GM19025 (cell line): ENCODE measurements at regions not wholly inside any gene's neighbourhood (a gene's known extent, or its start where the extent isn't known, plus 50 kb on each side); places are given as distances from the start of the nearest gene placed in this dataset.

Experiments used
- ATAC-seq: cut with Tn5 transposase; IDR thresholded peaks from one replicate; pipeline ENCODE4 v1.9.1; 2021; ENCODE audit warnings: mild to moderate bottlenecking, low read depth, moderate library complexity; ENCODE audit not compliant: unreplicated experiment

DNA sequence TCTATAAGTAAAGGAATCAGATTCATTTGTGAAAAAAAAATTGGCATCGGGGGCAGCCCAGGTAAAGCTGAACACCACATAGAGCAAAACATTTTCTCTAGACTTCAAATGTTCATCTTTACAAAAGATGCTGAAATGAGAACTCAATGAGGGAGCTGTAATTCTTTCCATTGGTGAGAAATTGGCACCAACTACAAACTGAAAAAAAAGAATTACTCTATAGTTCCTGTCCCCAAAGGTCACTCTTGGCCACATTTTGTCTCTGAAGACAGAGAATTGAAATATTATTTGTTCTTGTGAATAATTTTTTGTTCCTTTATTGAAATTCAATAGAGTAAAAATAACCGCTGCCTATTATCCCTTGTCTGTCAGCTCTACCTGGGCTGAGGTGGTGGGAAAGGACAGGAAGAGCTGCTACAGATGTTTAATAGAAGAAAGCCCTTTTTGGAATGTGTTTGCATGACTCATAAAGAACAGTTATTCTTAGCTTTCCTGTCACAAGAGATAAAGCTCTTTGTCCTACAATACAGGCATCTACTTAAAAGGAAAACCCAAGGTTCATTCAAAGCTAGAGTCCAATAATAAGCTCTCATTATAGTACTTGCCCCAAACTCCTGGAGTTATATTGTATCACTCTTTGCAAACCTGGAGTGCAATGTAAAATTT, 380.1 kb upstream of the KITLG start:
- ATAC-seq: no peak

GRCh38 chr12:88958946-88959345, 378.7 kb upstream of the KITLG start:
- ATAC-seq: no peak

GRCh38 chr12:88958153-88958552, 377.9 kb upstream of the KITLG start:
- ATAC-seq: no peak

- ATAC-seq: no peak
These were observed 377.1 kb upstream of the KITLG start for GRCh38 chr12:88957358-88957757.

- no peak for ATAC-seq
These were observed 375.3 kb upstream of the KITLG start for GRCh38 chr12:88955531-88955930.

- no peak for ATAC-seq
These were observed 372.8 kb upstream of the KITLG start for GRCh38 chr12:88953029-88953586.

GRCh38 chr12:88952562-88952942, 372.3 kb upstream of the KITLG start:
- ATAC-seq: no peak

DNA sequence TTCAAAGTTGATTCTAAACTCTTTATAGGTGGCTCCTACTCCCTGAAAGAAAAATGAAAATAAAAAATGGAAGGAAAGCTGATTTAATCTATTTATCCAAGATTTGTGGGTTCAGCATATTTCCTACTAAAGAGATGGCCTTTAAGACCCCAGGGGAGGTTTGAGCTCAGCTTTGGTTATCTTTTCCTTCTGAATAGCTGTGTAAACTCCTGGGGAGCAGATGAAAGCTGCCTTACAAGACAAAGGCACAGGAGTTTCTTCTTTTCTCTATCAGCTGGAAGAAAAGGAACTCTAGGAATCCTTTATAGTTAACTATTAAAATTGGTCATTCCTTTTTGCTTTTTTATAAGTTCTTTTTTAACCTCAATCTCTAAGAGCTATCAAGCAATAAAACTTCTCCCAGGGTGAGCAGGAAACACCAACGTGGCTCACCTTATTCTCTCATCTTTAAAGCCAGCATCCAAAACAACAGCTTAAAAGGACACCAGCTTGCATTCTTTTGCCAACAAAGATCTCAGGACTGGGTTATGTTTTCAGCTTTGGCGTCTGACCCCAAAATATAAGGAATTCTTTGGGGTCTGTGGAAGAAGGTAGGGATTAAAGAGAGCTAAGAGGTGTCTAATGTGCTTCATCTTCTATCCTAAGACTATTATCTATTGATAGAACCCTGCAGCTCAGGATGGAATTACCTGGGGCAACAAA, 371.7 kb upstream of the KITLG start:
- no peak for ATAC-seq

GRCh38 chr12:88951177-88951576, 370.9 kb upstream of the KITLG start:
- no peak for ATAC-seq

- no peak for ATAC-seq
These were observed 367.3 kb upstream of the KITLG start for GRCh38 chr12:88947486-88948043.

DNA sequence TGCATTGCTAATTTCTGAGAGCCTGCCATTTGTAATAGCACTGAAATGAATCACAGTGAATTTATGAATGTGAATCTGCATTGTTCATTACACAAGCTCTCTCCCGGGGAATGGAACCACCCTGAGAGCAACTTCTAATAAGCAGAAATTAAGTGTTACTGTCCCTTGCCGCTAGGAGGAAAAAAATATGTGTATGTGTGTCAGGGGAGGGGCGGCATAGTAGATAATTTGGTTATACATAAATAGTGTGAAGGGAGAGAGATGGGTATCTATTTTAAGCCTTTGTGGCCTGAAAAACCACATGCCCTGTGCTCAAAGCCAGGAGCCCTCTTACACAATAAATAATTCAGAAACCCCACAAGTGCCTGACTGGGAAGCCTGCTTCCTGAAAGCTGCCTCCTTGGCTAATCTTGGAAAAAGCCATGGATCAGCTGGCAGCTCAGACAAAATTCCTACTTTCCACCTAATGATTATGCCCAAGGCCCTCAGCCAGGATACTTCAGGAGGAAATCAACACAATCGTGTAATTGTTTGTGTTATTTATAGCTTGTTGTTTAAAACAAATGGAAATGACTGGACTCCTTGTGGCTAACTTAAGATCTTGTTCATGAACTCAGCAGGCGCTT, 366.2 kb upstream of the KITLG start:
- no peak for ATAC-seq

DNA sequence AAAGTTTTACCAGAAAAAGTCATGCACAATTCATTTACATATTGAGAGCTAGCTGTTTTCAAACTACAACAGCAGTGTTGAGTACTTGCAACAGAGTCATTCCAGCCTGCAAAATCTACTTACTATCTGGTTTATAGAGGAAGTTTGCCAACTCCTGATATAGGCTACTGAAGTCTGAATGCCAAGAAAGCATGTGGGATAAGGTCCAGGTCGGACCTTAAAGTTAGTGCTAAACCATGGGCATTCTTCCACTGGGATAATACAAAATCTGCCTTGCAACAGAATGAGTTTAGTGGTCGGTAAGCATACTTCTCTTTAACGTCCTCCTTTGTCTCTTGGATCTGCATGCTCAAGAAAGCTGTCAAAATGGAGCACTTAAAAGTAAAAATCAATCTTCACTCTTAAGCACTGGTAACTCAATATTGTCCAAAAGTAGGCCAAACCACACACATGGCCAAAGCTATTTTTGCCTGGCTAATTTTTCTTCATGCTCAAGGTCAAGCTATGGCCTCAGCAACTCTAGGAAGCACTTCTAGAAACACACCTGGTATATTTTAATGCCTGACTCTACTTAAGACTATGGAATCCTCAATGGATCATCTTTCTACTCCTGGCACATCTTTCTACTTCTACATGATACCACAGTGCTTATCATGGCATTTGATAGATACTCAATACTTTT, 364.9 kb upstream of the KITLG start:
- ATAC-seq: no peak

GRCh38 chr12:88944397-88944796, 364.1 kb upstream of the KITLG start:
- no peak for ATAC-seq

- no peak for ATAC-seq
These were observed 360.6 kb upstream of the KITLG start for GRCh38 chr12:88940854-88941253.

DNA sequence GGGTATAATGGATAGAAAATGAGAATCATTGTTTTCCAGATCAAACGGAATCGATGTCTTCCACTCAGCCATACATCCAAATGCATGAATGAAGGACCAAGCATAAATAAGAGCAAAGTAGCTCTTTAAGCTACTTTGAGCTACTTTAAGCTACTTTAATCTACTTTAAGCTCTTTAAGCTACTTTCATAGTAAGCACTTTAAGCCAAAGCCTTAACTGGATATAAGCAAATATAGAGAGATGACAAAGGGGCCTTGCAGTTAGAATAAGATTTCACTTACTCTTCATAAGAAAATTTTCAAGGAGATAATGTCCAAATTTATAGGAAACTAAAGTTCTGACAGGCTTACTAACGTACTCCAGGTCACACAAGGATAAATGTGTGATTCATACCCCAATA, 355.6 kb upstream of the KITLG start:
- no peak for ATAC-seq

DNA sequence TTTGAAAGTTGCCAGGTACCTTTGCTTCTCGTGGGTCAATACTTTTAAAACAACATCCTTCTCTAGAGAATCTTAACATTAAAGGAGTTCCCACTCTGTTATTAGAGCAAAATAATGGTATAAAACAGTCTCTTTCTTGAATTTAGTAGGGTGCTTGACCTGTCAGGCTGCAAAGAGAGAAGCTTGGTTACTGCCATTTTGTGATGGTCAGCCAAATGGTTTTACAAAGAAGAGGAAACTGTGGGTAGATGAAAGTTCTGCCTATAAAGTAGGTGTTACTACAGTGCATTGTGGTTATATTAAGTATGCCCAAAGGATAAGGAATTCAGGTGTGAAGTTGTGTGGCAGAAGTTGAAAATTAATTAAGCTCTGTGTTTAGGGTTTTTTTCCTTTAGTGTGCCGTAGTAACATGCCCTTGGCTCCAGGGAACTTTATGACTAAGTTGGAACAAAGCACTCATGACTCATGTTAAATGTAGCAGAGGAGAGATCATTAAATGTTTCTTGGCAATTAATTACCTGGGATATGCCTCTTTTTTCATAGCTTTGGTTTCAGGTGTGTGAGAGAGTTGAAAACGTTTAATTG, 354.0 kb upstream of the KITLG start:
- no peak for ATAC-seq

GRCh38 chr12:88932457-88932856, 352.2 kb upstream of the KITLG start:
- no peak for ATAC-seq

DNA sequence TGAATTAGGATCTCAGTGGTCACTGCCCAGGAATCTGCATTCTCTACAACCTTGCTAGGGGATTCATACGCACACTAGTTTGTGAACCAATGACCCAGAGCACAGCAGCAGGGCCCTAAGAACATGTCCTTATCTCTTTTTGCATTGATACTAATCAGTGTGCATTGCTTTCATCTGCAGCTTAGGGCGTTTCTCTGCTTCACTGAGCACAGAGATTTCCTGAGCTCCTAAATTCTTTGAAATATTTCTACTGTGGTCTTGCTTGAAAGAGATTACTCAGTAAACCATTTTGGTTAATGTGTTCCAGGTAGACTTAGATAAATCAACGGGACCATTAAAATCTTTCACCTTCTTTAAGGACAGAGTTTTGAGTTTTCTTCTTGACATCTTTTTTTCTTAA, 351.3 kb upstream of the KITLG start:
- no peak for ATAC-seq

DNA sequence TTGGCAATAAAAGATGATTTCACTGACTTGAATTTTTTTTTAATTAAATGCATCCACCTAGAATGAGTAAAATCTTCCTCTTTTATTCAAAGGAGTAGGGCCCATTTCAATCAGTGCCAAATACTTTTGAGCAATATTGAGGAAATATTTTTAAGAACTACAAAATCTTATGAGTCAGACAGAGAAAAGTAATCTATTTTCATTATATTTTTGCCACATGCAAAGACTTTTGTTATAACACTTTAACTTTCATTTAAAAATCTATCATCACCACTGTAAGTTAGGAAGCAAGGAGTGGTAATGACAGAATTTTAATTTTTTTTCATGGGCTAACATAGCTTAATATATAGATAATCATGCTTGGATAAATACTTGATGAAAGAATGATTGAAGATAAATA, 345.2 kb upstream of the KITLG start:
- no peak for ATAC-seq

- no peak for ATAC-seq
These were observed 343.9 kb upstream of the KITLG start for GRCh38 chr12:88924162-88924561.
